COLO668 (cell line): ENCODE measurements at regions not wholly inside any gene's neighbourhood (a gene's known extent, or its start where the extent isn't known, plus 50 kb on each side); places are given as distances from the start of the nearest gene placed in this dataset.

Source experiments
- DNase-seq: peaks from one replicate; lab custom pipeline; 2025; ENCODE audit not compliant: unreplicated experiment; lab: John Stamatoyannopoulos, UW

- DNase-seq: no peak
These were observed 448.0 kb downstream of the HAO1 start for GRCh38 chr20:7492257-7492656.

DNA sequence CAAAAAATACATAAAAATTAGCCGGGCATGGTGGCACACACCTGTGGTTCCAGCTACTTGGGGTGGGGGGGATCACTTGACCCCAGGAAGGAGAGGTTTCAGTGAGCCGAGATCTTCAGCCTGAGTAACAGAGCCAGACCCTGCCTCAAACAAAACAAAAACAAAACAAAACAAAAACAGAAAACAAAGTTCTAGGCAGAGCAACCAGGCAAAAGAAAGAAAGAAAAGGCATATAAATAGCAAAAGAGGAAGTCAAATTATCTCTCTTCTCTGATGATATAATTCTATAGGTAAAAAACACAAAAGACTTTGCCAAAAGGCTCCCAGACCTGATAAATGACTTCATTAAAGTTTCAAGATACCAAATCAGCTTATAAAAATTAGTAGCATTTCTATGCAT lies 446.9 kb downstream of the HAO1 start:
- DNase-seq: no peak

- DNase-seq: no peak
These were observed 443.8 kb downstream of the HAO1 start for GRCh38 chr20:7496394-7496991.

GRCh38 chr20:7497985-7498384 lies 442.3 kb downstream of the HAO1 start:
- DNase-seq: no peak

DNA sequence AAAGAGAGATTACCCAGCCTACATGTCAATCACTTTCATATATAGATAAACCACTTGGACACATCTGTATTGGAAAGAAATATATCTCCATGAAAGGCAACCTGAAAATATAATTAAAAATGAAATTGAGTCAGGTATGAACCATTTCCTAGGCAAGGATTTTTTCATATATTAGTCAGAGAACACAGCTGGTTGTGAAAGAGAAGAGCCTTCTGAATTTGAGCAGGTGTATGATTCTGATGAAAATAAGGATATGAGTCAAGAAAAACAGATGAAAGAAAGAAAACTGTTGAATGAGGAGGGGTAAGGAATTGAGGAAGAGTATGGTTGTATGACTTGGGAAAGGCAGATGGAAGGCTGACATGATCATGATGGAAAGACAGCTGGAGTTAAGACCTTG lies 441.1 kb downstream of the HAO1 start:
- no peak for DNase-seq

DNA sequence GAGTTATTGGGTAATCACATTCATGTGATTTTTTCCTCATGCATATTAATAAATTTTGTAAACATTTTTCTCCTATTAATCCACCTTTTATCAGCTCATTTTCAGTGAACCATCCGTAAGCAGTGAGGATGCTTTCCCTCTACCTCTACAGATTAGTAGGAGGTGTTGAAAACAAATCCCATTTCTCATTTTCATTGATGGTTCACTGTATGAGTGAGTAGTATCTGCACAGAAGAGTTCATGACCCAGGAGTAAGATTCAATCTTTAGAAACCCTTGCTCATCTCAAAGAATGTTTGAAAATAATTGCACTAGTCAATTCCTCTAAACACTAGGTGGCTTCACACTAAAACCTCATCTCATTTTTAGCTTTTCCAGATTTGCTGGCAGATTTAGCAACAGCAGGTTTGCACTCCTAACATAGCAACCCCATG lies 440.0 kb downstream of the HAO1 start:
- no peak for DNase-seq

DNA sequence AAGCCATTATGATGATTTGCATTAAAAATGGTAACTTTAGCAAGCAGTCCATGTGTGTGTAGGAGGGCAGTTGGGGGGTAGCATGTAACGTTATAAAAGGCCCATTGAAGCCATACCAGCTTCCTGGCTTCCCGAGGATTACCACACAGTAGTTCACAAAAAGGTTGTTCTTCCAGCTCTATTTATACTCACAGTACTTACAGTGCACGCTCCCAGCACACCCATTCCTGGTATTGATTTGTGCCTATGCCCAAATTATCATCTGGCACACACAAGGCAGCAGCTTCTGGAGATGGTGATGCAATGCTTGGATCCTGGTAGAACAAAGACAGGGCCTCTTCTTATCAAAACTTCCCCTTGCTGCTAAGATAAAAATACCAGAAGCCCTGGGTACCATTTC lies 436.8 kb downstream of the HAO1 start:
- no peak for DNase-seq

DNA sequence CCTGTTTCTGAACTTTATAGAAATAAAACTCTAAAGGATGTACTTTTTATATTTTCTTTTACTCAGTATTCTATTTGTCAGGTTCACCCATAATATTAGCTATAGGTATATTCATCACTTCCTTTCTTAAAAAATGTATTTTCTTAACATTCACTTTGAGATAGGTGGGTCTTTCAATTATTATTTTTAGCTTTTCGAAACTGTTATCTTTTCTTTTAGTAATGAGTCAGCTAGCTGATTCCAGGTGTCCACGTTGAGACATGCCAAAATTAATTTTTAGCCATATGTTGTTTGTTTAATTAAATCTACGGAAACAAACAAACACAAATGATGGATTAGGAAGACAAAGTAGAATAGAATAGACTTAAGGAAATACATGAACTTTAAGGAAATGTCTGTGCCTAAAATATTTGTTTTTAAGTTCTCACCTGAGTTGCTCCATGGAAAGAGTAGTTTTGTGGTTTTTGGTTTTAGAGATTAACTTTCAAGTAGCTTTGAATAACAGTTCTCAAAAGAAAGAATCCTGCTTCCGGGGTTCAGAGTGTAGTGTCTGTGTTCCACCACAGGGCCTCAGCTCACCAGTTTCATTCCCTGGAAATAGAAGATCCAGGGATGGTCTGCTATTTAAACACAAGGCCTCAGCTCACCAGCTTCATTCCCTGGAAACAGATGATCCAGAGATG lies 435.0 kb downstream of the HAO1 start:
- DNase-seq: no peak

DNA sequence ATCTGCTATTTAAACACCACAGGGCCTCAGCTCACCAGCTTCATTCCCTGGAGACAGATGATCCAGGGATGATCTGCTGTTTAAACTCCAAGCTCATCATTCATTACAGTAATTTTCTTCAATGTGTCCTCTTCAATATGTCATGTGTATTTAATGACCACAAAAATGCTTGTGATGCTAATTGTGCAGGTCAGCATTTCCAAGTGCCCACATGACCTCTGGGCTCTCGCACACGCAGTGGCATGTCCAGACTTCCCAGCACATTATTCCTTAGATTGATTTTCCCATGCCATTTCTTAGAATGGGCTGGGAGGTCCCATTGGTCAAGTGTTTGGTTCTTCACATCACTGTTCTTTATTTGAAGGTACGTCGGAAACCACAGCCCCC lies 434.4 kb downstream of the HAO1 start:
- no peak for DNase-seq

- peak; percentile 43 for DNase-seq
These were observed 423.6 kb downstream of the HAO1 start for GRCh38 chr20:7516621-7517111.

DNA sequence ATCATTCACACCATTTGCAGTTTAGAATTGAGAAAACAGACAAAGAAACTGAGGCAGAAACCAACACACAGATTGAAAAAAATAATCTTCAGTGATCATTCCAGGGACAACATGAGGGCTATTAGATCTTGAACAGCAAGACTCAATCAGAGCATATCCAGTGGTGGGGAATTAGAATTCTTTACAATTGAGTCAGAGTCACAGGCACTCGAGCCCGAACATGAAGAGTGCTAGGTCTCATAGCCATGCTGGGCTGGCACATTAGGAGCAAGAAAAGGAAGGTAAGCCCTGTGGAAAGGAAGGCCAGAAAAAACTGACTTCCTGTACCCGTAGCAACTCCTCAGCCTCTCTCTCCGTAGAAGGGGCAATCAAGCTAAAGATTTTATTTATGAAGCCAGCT lies 419.9 kb downstream of the HAO1 start:
- no peak for DNase-seq

- no peak for DNase-seq
These were observed 417.0 kb downstream of the HAO1 start for GRCh38 chr20:7523288-7523687.

DNA sequence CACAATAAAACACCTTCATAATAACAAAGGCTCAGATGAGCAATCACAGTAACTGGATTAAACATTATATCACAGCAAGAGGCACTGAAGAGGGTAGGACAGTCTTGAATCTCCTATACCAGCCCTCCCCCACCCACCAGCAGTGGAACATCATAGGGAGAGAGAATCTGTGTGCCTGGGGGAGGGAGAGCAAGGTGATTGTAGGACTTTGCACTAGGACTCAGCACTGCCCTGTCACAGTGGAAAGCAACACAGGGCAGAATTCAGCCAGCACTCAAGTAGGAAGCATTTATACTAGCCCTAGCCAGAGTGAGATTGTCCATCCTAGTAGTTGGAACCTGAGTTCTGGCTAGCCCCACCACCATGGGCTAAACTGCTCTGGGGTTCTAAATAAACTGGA lies 400.2 kb downstream of the HAO1 start:
- DNase-seq: no peak

DNA sequence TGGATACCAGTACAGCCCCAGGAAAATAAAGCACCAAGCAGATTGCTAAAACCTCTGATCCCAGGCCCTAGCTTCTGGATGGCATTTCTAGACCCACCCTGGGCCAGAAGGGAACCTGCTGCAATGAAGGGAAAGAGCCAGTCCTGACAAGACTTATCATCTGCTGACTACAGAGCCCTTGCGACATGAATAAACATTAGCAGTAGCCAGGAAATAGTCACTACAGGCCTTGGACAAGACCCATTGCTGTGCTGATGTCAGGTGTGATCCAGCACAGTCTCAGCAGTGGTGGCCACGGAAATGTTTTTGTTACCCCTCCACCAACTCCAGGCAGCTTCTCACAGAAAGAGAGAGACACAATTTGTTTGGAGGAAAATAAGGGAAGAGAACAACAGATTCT lies 399.3 kb downstream of the HAO1 start:
- DNase-seq: no peak

DNA sequence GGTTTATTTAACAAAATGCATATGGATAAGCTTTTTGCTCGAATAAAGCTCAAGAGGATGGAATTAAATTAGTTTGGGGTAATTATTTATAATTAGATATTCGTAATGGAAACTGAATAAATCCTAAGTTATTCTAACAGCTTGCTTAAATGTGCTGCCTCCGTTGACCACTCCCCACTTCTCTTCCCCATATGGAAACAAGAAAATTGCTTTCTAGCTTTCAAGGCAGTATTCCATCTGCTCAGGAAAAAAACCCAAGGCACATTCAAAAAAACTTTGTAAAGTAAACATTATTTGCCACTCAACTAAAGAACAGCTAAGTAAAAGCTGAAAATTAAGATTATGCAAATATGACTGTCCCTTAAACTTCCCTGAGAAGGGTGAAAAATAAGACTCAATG lies 369.2 kb downstream of the HAO1 start:
- DNase-seq: no peak

DNA sequence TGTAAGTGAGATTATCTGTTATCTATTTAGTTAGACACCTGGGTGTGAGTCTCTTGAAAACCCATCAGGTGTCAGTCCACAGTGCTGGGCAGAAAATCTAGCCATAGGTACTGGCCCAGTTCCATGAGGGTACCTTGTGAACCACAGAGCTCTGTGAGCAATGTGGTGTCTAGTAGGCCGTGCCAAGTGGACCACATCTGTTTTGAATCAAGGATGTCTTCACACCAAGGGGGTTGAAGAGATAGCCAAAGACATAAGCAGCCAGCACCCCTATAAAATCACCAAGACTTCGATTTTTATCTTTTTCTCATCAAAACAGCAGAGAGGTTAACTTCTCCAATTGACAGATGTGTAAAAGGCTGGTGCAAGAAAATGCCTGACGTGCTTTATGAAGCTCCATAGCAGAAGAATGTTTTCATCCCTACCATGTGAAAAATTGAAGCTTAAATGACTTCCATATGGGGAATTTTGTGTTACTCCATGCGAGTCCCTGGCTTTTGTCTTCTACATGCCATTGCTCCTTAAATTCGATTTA lies 368.7 kb downstream of the HAO1 start:
- no peak for DNase-seq

DNA sequence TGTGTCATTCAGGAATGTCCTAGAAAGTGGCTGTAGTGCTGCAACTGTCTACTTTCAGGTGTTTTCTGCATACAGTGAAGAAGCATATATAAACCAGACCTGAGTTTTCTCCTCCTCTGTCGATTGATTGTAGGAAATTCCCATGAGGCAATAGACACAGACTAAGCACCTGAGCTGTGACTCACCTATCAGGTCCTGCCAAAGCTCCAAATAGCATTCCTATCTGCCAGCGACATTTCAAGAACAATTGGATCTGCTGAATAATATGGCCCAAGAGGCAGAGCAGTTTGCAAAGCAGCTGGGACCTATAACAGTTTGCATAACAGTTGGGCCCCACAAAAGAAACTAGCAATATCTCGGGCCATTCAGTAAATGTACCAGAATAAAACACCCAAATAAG lies 360.4 kb downstream of the HAO1 start:
- no peak for DNase-seq

- DNase-seq: peak; percentile 46
These were observed 355.1 kb downstream of the HAO1 start for GRCh38 chr20:7585126-7585679.

DNA sequence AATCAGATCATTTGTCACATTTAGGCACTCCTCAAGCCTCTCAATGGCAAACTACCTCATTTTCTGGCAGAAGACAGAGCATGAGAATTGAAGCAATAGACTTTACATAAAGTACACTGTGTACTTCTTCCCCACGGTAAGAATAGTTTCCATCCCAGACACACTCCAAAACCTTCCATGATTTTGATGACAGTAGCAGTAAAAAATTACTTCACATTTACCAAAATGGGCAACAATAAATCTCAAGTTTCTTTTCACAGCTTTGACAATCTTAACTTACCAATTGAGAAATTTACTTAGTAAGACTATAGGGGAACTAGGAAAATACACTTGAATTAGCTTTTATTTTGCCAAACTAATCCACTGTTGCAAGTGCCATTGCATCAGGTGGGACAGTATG lies 353.8 kb downstream of the HAO1 start:
- DNase-seq: no peak

- no peak for DNase-seq
These were observed 351.1 kb downstream of the HAO1 start for GRCh38 chr20:7589164-7589563.

DNA sequence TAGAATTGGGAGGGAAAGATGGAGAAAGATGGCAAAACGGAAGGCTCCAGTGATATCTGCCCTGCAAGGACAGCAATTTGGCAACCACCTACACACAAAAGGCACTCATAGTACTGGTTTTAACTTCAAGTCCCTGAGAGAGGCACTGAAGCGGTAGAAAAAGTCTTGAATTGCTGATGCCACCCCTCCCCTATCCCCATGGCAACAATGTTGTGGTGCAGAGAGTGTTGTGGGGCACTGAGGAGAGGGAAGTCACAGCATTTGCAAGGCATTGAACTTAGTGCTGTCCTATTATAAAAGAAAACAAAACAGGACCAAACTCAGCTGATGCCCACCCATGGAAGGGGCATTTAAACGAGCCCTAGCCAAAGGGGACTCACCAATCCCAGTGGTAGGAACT lies 343.7 kb downstream of the HAO1 start:
- no peak for DNase-seq

DNA sequence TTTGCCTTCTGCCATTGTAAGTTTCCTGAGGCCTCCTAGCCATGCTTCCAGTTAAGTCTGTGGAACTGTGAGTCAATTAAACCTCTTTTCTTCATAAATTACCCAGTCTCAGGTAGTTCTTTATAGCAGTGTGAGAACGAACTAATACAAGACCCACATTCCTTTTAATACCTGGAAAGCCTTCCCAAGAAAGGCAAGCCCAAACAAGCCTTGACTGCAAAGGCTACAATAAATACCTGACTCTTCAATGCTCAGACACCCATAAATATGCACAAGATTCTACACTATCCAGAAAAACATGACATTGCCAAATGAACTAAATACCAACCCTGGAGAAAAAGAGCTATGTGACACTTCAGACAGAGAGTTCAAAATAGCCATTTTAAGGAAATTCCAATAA lies 338.8 kb downstream of the HAO1 start:
- DNase-seq: no peak
